WTC11 (cell line): ENCODE measurements at regions not wholly inside any gene's neighbourhood (a gene's known extent, or its start where the extent isn't known, plus 50 kb on each side); places are given as distances from the start of the nearest gene placed in this dataset.

Experiments used
- ATAC-seq: fragments of 200-7000 bp; cut with Tn5 transposase; 2 replicates; pipeline ENCODE4 v1.10.0; 2021; ENCODE audit warnings: mild to moderate bottlenecking, moderate library complexity
- CTCF ChIA-PET: fragments of 300-600 bp; sonication (Branson Sonifier 250); formaldehyde crosslinking; loops from one replicate; lab custom pipeline; 2021; ENCODE audit warnings: antibody characterized with exemption; lab: Charles Lee
- POLR2A ChIA-PET: fragments of 350-600 bp; sonication (Branson Sonifier 250); formaldehyde crosslinking; loops from one replicate; lab custom pipeline; 2021; ENCODE audit warnings: antibody characterized with exemption; lab: Charles Lee
- DNase-seq: peaks from one replicate; pipeline ENCODE4 v3.0.0; 2021; ENCODE audit warnings: low spot score
- H3K27ac Mint-ChIP-seq: 2 replicates; pipeline ENCODE4 v1.8.0; 2021; ENCODE audit warnings: mixed read lengths
- H3K27me3 Mint-ChIP-seq: 2 replicates; pipeline ENCODE4 v1.8.0; 2021; ENCODE audit warnings: low read depth, mild to moderate bottlenecking, moderate library complexity, mixed read lengths
- H3K36me3 Mint-ChIP-seq: 2 replicates; pipeline ENCODE4 v1.8.0; 2021; ENCODE audit warnings: mixed read lengths
- H3K4me1 Mint-ChIP-seq: 2 replicates; pipeline ENCODE4 v1.8.0; 2022; ENCODE audit warnings: mixed read lengths
- H3K4me3 Mint-ChIP-seq: 2 replicates; pipeline ENCODE4 v1.8.0; 2021; ENCODE audit warnings: mild to moderate bottlenecking, moderate library complexity, mixed read lengths
- H3K9me3 Mint-ChIP-seq: 2 replicates; pipeline ENCODE4 v1.8.0; 2021; ENCODE audit warnings: mixed read lengths
- ATF1 ChIP-seq: sonication (generic); formaldehyde crosslinking; IDR thresholded peaks from 2 replicates; pipeline ENCODE4 v1.8.1; 2023; ENCODE audit warnings: mild to moderate bottlenecking, moderate library complexity, missing genetic modification reagents
- E2F1 ChIP-seq: sonication (generic); formaldehyde crosslinking; IDR thresholded peaks from 2 replicates; pipeline ENCODE4 v1.8.0; 2022; ENCODE audit warnings: mild to moderate bottlenecking, missing genetic modification reagents
- ELF4 ChIP-seq: sonication (generic); formaldehyde crosslinking; IDR thresholded peaks from 2 replicates; pipeline ENCODE4 v1.8.1; 2022; ENCODE audit warnings: low read depth, mild to moderate bottlenecking, moderate library complexity, missing genetic modification reagents
- FOXJ3 ChIP-seq: sonication (generic); formaldehyde crosslinking; IDR thresholded peaks from 2 replicates; pipeline ENCODE4 v1.9.0; 2021; ENCODE audit warnings: missing genetic modification reagents, mild to moderate bottlenecking, borderline replicate concordance
- FOXP1 ChIP-seq: sonication (generic); formaldehyde crosslinking; IDR thresholded peaks from 2 replicates; pipeline ENCODE4 v1.8.0; 2022; ENCODE audit warnings: missing genetic modification reagents, mild to moderate bottlenecking, moderate library complexity, borderline replicate concordance
- GABPB1 ChIP-seq: sonication (generic); formaldehyde crosslinking; IDR thresholded peaks from 2 replicates; pipeline ENCODE4 v1.8.1; 2023; ENCODE audit warnings: mild to moderate bottlenecking, missing genetic modification reagents
- HMGA2 ChIP-seq: fragments of 250-450 bp; sonication (Bioruptor Pico); IDR thresholded peaks from 2 replicates; pipeline ENCODE4 v1.4.0; 2021; ENCODE audit warnings: mild to moderate bottlenecking, moderate library complexity
- JUN ChIP-seq: sonication (generic); formaldehyde crosslinking; IDR thresholded peaks from 2 replicates; pipeline ENCODE4 v1.8.0; 2023; ENCODE audit warnings: mild to moderate bottlenecking, missing genetic modification reagents
- OVOL2 ChIP-seq: fragments of 250-450 bp; sonication (Bioruptor Pico); IDR thresholded peaks from 2 replicates; pipeline ENCODE4 v1.9.0; 2021; ENCODE audit warnings: mild to moderate bottlenecking, borderline replicate concordance
- SMAD3 ChIP-seq: sonication (generic); formaldehyde crosslinking; IDR thresholded peaks from 2 replicates; pipeline ENCODE4 v1.8.0; 2022; ENCODE audit warnings: missing genetic modification reagents, mild to moderate bottlenecking, borderline replicate concordance
- SOX15 ChIP-seq: fragments of 250-450 bp; sonication (Bioruptor Pico); IDR thresholded peaks from 2 replicates; pipeline ENCODE4 v1.9.0; 2021; ENCODE audit warnings: mild to moderate bottlenecking
- SP1 ChIP-seq: sonication (generic); formaldehyde crosslinking; conservative IDR thresholded peaks from 2 replicates; pipeline ENCODE4 v1.8.1; 2022; ENCODE audit warnings: missing genetic modification reagents
- TCF7 ChIP-seq: sonication (generic); formaldehyde crosslinking; IDR thresholded peaks from 2 replicates; pipeline ENCODE4 v1.8.0; 2022; ENCODE audit warnings: mild to moderate bottlenecking, low read depth, missing genetic modification reagents, moderate library complexity
- ZNF425 ChIP-seq: fragments of 250-450 bp; sonication (Bioruptor Pico); conservative IDR thresholded peaks from 2 replicates; pipeline ENCODE4 v1.9.0; 2021; ENCODE audit warnings: mild to moderate bottlenecking
- ZNF671 ChIP-seq: fragments of 250-450 bp; sonication (Bioruptor Pico); IDR thresholded peaks from 2 replicates; pipeline ENCODE4 v1.8.0; 2021; ENCODE audit warnings: mild to moderate bottlenecking
- TF ChIP-seq, protein P1 (sequence below): fragments of 250-450 bp; sonication (Bioruptor Pico); IDR thresholded peaks from 2 replicates; pipeline ENCODE4 v1.9.0; 2021; ENCODE audit warnings: mild to moderate bottlenecking
- TF ChIP-seq, protein P2 (sequence below): sonication (generic); formaldehyde crosslinking; IDR thresholded peaks from 2 replicates; pipeline ENCODE4 v1.8.1; 2022; ENCODE audit warnings: low read depth, mild to moderate bottlenecking, moderate library complexity, missing genetic modification reagents, borderline replicate concordance
- TF ChIP-seq, protein P3 (sequence below): fragments of 250-450 bp; sonication (Bioruptor Pico); IDR thresholded peaks from 2 replicates; pipeline ENCODE4 v1.9.0; 2021; ENCODE audit warnings: moderate library complexity, mild to moderate bottlenecking, inconsistent platforms, borderline replicate concordance
- TF ChIP-seq, protein P4 (sequence below): fragments of 250-450 bp; sonication (Bioruptor Pico); IDR thresholded peaks from 2 replicates; pipeline ENCODE4 v1.9.0; 2021; ENCODE audit warnings: mild to moderate bottlenecking, borderline replicate concordance
- TF ChIP-seq, protein P5 (sequence below): sonication (generic); formaldehyde crosslinking; IDR thresholded peaks from 2 replicates; pipeline ENCODE4 v1.8.1; 2023; ENCODE audit warnings: mild to moderate bottlenecking, moderate library complexity, missing genetic modification reagents

DNA sequence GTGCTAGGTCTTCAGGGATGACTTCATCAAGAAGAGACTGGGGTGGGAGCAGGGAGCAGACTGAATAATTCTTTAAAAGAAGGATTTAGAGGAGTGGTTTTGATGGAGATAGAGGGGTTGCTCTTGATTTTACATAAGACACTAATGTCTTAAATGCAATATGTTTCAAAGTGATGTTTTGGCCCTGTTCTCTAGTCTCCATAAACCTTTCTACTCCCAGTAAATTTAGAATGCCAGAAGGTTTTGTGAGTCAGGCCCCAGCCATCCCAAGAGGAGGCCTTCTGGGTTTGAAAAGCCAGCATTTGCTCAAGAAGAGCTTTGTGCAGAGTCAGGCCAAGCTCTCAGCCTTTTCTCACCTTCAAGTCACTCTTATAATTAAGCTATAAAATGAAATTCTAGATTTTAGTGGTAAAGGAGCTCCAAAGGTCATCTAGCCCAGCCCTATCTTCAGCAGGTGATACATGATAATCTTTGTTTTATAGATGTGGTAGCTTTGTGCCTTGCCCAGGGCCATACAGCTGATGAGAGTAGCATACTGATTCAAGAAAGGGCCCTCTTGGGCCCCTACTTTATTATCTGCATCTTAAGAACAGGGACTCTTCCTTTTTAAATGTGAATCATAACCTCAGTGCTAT lies 122.8 kb upstream of the MTNR1B start (continued):
- TF ChIP-seq E2F1 (CRISPR knock-in tag), result no peak

GRCh38 chr11:92848578-92848977 lies 120.9 kb upstream of the MTNR1B start:
- Mint-ChIP-seq H3K9me3 (no peaks in the 10 kb centered on the region), H3K27ac (no peak overlapping the region), H3K27me3 (no peaks in the 10 kb centered on the region; the same call in 1 of the 2 replicates), H3K4me3 (no peak overlapping the region), H3K36me3 (peaks cover 10% of the 10 kb centered on the region; the same call in 1 of the 2 replicates), H3K4me1 (peaks cover 20% of the 10 kb centered on the region)
- DNase-seq (no peak), ATAC-seq (no peak)
- POLR2A ChIA-PET, result no interaction called here
- CTCF ChIA-PET, result no interaction called here
- TF ChIP-seq OVOL2 (CRISPR knock-in tag), result no peak
- no peak for TF ChIP-seq ATF1 (CRISPR knock-in tag)
- TF ChIP-seq JUN (CRISPR knock-in tag), result no peak
- no peak for TF ChIP-seq TCF7 (CRISPR knock-in tag)
- TF ChIP-seq ZNF671, result no peak
- TF ChIP-seq, protein P1, sequence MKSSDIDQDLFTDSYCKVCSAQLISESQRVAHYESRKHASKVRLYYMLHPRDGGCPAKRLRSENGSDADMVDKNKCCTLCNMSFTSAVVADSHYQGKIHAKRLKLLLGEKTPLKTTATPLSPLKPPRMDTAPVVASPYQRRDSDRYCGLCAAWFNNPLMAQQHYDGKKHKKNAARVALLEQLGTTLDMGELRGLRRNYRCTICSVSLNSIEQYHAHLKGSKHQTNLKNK (CRISPR knock-in tag), result no peak
- no peak for TF ChIP-seq ELF4
- TF ChIP-seq, protein P2, sequence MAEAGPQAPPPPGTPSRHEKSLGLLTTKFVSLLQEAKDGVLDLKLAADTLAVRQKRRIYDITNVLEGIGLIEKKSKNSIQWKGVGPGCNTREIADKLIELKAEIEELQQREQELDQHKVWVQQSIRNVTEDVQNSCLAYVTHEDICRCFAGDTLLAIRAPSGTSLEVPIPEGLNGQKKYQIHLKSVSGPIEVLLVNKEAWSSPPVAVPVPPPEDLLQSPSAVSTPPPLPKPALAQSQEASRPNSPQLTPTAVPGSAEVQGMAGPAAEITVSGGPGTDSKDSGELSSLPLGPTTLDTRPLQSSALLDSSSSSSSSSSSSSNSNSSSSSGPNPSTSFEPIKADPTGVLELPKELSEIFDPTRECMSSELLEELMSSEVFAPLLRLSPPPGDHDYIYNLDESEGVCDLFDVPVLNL, result no peak
- no peak for TF ChIP-seq SP1 (CRISPR knock-in tag)
- TF ChIP-seq, protein P3, sequence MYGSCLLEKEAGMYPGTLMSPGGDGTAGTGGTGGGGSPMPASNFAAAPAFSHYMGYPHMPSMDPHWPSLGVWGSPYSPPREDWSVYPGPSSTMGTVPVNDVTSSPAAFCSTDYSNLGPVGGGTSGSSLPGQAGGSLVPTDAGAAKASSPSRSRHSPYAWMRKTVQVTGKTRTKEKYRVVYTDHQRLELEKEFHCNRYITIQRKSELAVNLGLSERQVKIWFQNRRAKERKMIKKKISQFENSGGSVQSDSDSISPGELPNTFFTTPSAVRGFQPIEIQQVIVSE, result no peak
- TF ChIP-seq, protein P4, sequence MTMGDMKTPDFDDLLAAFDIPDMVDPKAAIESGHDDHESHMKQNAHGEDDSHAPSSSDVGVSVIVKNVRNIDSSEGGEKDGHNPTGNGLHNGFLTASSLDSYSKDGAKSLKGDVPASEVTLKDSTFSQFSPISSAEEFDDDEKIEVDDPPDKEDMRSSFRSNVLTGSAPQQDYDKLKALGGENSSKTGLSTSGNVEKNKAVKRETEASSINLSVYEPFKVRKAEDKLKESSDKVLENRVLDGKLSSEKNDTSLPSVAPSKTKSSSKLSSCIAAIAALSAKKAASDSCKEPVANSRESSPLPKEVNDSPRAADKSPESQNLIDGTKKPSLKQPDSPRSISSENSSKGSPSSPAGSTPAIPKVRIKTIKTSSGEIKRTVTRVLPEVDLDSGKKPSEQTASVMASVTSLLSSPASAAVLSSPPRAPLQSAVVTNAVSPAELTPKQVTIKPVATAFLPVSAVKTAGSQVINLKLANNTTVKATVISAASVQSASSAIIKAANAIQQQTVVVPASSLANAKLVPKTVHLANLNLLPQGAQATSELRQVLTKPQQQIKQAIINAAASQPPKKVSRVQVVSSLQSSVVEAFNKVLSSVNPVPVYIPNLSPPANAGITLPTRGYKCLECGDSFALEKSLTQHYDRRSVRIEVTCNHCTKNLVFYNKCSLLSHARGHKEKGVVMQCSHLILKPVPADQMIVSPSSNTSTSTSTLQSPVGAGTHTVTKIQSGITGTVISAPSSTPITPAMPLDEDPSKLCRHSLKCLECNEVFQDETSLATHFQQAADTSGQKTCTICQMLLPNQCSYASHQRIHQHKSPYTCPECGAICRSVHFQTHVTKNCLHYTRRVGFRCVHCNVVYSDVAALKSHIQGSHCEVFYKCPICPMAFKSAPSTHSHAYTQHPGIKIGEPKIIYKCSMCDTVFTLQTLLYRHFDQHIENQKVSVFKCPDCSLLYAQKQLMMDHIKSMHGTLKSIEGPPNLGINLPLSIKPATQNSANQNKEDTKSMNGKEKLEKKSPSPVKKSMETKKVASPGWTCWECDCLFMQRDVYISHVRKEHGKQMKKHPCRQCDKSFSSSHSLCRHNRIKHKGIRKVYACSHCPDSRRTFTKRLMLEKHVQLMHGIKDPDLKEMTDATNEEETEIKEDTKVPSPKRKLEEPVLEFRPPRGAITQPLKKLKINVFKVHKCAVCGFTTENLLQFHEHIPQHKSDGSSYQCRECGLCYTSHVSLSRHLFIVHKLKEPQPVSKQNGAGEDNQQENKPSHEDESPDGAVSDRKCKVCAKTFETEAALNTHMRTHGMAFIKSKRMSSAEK (CRISPR knock-in tag), result no peak
- no peak for TF ChIP-seq FOXJ3 (CRISPR knock-in tag)
- TF ChIP-seq SOX15, result no peak

DNA sequence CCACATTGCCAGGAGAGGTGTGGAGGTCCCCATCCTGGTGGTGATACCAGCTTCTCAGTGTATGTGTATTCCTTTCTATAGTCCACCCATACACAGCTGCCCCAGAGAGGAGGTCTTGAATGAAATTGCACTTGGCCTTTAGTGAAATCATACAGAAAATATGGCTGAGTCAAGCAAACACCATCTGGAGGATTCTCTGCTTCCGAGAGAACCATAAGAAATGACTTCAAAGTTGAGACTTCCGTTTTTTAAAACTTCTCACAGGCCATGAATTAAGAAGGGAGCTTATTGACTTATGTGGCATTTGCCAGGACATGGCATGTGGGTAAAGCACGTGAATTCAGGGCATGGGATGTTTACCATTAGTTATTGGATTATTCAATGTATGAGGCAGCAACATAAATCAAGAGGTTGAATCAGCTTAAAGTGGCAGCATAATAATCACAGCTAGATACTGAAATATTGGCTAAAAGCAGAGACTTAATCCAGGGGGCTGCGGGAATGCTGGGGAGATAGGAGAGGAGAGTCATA lies 119.1 kb upstream of the MTNR1B start:
- Mint-ChIP-seq H3K9me3 (no peaks in the 10 kb centered on the region), H3K27me3 (no peaks in the 10 kb centered on the region; the same call in 1 of the 2 replicates), H3K36me3 (no peaks in the 10 kb centered on the region; the same call in 1 of the 2 replicates), H3K4me3 (no peak overlapping the region), H3K27ac (no peak overlapping the region), H3K4me1 (peaks cover 16% of the 10 kb centered on the region)
- CTCF ChIA-PET, result no interaction called here
- ATAC-seq (no peak), DNase-seq (no peak)
- POLR2A ChIA-PET, result no interaction called here
- TF ChIP-seq, protein P1 (CRISPR knock-in tag), result no peak
- TF ChIP-seq SMAD3 (CRISPR knock-in tag) (no peak), FOXP1 (CRISPR knock-in tag) (no peak), GABPB1 (CRISPR knock-in tag) (no peak), HMGA2 (CRISPR knock-in tag) (no peak), ZNF425 (no peak)
- TF ChIP-seq, protein P5, sequence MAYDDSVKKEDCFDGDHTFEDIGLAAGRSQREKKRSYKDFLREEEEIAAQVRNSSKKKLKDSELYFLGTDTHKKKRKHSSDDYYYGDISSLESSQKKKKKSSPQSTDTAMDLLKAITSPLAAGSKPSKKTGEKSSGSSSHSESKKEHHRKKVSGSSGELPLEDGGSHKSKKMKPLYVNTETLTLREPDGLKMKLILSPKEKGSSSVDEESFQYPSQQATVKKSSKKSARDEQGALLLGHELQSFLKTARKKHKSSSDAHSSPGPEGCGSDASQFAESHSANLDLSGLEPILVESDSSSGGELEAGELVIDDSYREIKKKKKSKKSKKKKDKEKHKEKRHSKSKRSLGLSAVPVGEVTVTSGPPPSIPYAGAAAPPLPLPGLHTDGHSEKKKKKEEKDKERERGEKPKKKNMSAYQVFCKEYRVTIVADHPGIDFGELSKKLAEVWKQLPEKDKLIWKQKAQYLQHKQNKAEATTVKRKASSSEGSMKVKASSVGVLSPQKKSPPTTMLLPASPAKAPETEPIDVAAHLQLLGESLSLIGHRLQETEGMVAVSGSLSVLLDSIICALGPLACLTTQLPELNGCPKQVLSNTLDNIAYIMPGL (CRISPR knock-in tag), result no peak
